HG03354 (cell line): ENCODE measurements at regions not wholly inside any gene's neighbourhood (a gene's known extent, or its start where the extent isn't known, plus 50 kb on each side); places are given as distances from the start of the nearest gene placed in this dataset.

Experiments
- ATAC-seq: cut with Tn5 transposase; IDR thresholded peaks from one replicate; pipeline ENCODE4 v1.9.1; 2021; ENCODE audit warnings: mild to moderate bottlenecking; ENCODE audit not compliant: unreplicated experiment, poor library complexity, severe bottlenecking

DNA sequence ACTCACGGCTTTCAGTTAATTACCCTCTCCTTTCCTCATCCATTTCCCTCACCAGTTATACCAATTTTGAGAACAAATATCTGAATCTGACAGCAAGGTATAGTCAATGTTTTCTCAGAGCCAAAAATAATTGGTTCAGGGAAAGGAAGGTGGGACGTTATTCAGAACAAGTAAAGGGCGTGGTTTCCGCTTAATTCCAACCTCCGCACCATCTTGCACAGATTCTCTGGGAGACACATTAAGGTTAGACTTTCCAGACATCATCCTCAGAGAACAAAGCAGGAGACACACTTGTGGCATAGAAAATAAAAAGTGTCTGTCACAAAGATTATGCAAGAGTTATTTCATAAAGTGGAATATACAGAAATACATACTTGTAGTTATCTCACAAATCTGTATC lies 441.2 kb downstream of the IRX1 start:
- no peak for ATAC-seq

GRCh38 chr5:4038994-4039393 lies 443.4 kb downstream of the IRX1 start:
- ATAC-seq: no peak

DNA sequence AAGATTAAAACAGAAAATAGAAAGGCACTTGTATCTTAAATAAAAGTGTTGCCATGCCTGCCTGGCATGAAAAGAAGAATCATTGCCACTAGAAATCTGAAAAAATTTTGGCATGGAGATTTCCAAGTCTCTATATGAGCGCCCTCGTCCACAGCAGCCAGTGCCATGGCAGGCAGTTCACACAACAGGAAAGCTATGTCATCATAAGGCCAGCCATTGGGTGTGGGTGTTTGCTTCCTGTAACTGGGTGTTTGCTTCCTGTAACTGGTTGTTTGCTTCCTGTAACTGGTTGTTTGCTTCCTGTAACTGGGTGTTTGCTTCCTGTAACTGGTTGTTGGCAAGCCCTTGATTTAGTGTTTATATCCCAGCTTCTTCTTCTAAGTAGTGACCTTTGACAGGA lies 446.7 kb downstream of the IRX1 start:
- no peak for ATAC-seq

DNA sequence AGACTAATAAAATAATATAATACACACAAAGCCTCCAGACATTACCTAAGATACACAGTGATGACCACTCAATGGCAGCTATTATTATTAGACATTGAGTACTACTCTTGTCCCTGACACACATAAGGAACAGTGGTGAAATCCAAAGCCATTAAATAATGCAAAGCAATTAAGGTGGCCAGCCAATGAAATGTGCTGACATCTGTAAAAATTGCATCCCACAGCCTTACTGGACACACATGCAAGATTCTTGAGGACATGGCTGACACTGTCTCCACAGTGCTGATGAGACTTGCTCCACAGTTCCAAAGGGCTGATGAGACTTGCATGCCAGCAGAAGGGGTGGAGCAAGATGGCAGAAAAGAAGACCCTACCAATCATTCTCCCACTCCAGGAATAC lies 447.5 kb downstream of the IRX1 start:
- no peak for ATAC-seq

DNA sequence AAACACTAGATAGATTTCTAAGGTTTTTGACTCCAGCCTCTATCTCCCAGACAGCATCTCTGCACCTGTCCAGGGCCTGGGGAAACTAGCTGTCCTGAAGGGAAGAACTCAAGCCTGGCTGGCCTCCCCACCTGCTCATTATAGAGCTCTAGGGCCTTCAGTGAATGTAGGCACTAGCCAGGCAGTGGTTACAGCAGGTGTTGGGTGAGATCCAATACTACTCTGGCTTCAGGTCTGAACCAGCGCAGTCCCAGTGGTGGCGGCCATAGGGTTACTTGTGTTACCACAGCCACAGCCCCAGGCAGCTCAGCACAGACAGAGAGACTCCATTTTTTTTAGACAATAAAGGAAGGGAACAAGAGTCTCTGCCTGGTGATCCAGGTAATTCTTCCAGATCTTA lies 449.2 kb downstream of the IRX1 start:
- ATAC-seq: no peak

DNA sequence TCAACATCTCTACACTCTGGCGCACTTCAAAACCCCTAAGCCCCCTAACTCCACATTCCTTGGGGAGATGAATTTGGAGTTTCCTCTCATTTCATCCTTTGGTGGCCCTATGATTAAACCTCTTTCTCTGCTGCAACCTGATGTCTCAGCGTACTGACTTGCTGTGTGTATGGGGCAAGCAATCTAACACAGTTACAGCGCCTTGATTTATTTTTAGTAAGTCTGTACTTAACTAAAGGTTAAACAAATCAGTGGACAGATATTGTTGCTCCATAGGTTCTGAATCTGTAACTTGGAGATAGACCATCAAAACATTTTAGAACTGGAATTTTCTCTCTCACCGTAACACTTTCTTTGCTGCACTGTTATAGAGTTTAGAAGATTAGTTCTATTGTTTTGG lies 452.8 kb downstream of the IRX1 start:
- ATAC-seq: no peak

DNA sequence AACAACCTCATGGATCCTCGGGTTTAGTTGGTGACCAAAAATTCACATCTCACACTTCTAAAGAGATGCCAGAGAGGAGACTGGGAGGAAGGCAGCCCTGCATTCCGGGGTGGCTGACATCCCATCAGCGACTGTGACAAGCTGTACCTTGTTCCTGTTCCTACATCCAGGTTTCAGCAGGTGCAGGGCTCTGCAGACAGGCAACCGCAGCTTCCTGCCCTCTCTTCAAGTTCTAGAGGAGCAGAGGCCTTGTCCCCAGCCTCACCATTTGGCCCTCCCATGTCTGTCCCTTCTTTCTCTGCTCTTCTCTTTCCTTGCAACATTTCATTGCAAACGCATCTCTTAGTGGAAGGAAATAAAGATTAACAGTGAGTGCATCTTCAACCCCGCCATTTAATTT lies 454.6 kb downstream of the IRX1 start:
- no peak for ATAC-seq

DNA sequence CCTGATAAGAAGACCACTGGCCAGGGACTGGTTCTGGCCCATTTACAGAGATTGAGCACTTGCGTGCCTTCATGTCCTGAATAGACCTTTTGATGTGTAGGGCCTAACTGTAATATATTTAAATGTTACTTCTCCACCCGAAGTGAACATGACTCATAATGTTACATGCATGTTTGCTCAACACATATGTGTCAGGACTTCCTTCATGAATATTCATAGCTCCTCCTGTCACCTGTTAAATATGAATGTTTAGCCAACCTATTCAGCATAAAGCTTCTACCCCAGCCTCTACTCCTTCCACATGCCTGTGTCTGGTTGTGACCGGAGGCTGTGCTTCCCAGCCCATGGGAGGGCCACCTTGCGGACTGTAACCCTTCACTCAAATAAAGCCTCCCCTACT lies 457.5 kb downstream of the IRX1 start:
- no peak for ATAC-seq

- no peak for ATAC-seq
Observed at GRCh38 chr5:4054092-4054491, 458.5 kb downstream of the IRX1 start.

DNA sequence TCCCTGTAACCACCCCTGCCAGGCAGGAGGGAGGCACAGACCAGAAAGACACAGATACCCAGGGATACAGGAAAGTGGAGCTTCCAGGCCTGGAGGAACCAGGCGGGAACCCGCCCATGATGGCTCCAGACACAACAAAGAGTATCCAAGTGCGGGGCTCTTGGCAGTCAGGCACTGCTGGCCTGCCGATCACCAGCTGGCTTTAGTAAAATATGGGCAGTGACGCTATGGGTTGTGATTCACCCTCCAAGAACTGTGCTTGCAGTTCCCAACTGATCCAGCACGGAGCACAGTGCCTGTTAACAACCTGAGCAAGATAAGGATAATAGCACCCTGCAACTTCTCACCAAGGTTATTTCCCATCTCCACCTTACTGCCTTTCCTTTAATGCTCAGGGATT lies 463.3 kb downstream of the IRX1 start:
- ATAC-seq: no peak

DNA sequence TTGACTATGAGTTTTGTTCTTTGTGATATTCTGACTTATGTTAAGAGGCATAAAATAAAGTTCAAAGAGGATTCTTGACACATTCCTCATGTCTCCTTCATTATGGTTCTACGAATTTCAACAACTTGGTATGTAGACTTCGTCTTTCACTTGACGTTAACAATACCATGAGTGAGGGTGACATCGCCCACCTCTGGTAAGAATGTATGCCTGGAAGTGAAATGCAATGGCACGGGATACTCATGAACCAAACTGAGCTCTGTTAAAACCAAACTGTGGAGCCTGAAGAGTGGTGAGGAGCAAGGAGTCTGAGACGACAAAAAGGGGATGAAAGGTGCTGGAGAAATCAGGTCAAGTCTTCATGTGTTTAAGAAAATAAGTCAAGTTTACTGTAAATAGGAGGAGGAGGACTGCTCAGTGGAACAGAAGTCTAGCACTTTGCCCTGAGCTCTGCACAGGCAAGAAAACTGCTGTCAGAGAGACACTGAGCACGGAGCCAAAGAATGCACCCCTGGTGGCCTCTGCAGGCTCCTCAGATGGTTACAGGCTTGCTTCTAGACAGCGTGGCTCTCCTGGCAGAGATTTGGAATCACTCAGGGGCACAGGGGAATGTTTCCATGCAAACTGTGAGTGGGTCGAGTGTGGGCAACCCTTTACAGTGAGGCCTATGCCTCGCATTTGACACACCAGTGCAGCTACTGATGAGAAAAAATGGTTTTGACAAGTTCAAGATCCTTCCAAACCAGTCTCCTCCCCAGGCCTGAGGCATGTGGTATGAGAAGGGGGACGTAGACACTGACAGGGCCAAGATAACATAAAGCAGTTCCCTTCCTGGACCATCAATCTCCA lies 470.1 kb downstream of the IRX1 start:
- no peak for ATAC-seq

- ATAC-seq: no peak
Observed at GRCh38 chr5:4068171-4068570, 472.5 kb downstream of the IRX1 start.

GRCh38 chr5:4078544-4078943 lies 482.9 kb downstream of the IRX1 start:
- ATAC-seq: no peak

GRCh38 chr5:4079831-4080230 lies 484.2 kb downstream of the IRX1 start:
- no peak for ATAC-seq

DNA sequence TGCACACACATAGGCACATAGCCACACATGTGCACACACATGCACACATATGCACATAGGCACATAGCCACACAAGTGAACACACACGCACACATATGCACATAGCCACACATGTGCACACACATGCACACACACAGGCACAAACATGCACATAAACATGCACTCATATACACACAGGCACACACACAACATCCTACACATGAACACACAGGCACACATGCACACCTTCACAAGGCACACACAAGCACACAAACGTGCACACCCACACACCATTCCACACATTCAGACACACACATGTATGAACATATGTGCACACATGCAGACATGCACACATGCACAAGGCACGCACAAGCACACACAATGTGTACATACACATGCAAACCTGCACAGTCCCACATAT lies 484.7 kb downstream of the IRX1 start:
- ATAC-seq: no peak

DNA sequence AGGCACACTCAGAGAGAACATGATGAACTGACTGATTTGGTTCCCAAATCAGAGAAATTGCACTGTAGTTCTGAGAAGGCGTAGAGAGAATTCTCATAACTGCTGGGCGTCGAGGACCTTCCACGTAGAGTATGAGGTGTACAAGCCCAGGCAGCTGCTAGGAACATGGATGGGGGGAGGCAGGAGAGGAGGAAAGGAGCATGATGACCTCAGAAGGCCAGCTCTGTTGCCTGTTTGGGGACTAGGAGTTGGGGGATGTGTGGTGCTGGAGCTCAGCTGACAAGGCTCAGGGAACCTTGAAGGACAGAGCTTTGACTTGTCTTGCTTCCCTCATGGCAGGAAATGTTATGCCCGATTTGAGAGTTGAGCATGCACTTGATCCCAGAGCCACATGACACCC lies 485.4 kb downstream of the IRX1 start:
- ATAC-seq: no peak

DNA sequence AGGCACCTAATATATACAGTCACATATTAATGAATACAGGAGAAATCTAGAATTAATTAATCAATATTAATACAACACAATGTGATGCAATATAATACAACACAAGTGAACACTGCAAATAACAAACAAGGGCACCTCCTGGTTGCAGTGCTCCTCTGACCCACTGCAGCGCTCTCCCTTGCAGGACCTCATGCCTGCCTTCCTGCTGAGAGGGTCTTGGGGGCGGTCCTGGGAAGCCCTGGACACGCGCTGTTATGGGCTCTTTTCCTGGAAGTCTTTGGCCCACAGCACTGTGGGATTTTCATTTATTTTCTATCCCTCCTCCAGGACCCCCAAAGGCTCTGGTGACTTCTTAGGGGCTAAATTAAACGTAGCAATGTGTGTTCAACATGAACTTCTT lies 485.8 kb downstream of the IRX1 start:
- no peak for ATAC-seq

GRCh38 chr5:4082966-4083564 lies 487.4 kb downstream of the IRX1 start:
- no peak for ATAC-seq

GRCh38 chr5:4083591-4084337 lies 488.1 kb downstream of the IRX1 start:
- ATAC-seq: no peak

DNA sequence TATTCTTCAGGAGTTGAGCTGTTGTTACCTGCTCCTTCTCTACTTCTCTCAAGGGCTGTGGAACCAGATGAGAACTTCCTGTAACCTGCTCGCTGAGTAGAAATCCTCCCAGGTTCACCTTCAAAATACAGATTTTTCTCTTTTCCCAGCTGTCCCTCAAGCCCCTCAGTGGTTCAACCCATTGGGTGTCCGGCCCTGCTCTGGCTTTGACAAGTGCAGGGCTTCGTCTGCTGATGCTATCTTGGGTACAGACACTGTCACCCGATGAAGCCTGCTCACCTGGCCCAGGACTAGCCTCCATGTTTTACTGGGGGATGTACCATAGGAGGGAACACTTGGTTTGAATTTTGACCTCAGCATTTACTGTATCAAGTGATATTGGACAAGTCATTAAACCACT lies 490.4 kb downstream of the IRX1 start:
- ATAC-seq: no peak

GRCh38 chr5:4087110-4087509 lies 491.5 kb downstream of the IRX1 start:
- ATAC-seq: no peak
